CD4-positive, alpha-beta T cell treated with Interleukin-12 subunit alpha and Interleukin-12 subunit beta, for 1 hour (primary cell): ENCODE measurements at regions not wholly inside any gene's neighbourhood (a gene's known extent, or its start where the extent isn't known, plus 50 kb on each side); places are given as distances from the start of the nearest gene placed in this dataset.

Source experiments
- DNase-seq: peaks from one replicate; pipeline ENCODE4 v3.0.0-alpha.2; 2020

- DNase-seq: no peak
These were observed 1274.1 kb upstream of the NCAM2 start for GRCh38 chr21:19724081-19724480.

GRCh38 chr21:19731251-19731650 is 1267.0 kb upstream of the NCAM2 start:
- DNase-seq: no peak

GRCh38 chr21:19759836-19760235 is 1238.4 kb upstream of the NCAM2 start:
- no peak for DNase-seq

- DNase-seq: no peak
These were observed 1230.7 kb upstream of the NCAM2 start for GRCh38 chr21:19767546-19767945.

- DNase-seq: no peak
These were observed 1226.3 kb upstream of the NCAM2 start for GRCh38 chr21:19771881-19772280.

- no peak for DNase-seq
These were observed 1222.1 kb upstream of the NCAM2 start for GRCh38 chr21:19776076-19776475.

- no peak for DNase-seq
These were observed 1216.1 kb upstream of the NCAM2 start for GRCh38 chr21:19781881-19782652.

GRCh38 chr21:19785941-19786340 is 1212.3 kb upstream of the NCAM2 start:
- no peak for DNase-seq

GRCh38 chr21:19792004-19792403 is 1206.2 kb upstream of the NCAM2 start:
- DNase-seq: no peak

GRCh38 chr21:19807201-19807600 is 1191.0 kb upstream of the NCAM2 start:
- DNase-seq: no peak

- no peak for DNase-seq
These were observed 1187.4 kb upstream of the NCAM2 start for GRCh38 chr21:19810779-19811178.

GRCh38 chr21:19830446-19830845 is 1167.8 kb upstream of the NCAM2 start:
- no peak for DNase-seq

- no peak for DNase-seq
These were observed 1165.7 kb upstream of the NCAM2 start for GRCh38 chr21:19832551-19832950.

GRCh38 chr21:19833082-19833481 is 1165.1 kb upstream of the NCAM2 start:
- no peak for DNase-seq

- no peak for DNase-seq
These were observed 1155.6 kb upstream of the NCAM2 start for GRCh38 chr21:19842601-19843000.

GRCh38 chr21:19844334-19844733 is 1153.9 kb upstream of the NCAM2 start:
- no peak for DNase-seq

GRCh38 chr21:19850157-19850556 is 1148.1 kb upstream of the NCAM2 start:
- no peak for DNase-seq

GRCh38 chr21:19853061-19853460 is 1145.1 kb upstream of the NCAM2 start:
- no peak for DNase-seq

GRCh38 chr21:19853709-19854575 is 1144.3 kb upstream of the NCAM2 start:
- DNase-seq: no peak

GRCh38 chr21:19855522-19855921 is 1142.7 kb upstream of the NCAM2 start:
- DNase-seq: no peak

- DNase-seq: no peak
These were observed 1133.7 kb upstream of the NCAM2 start for GRCh38 chr21:19864476-19864875.

GRCh38 chr21:19870682-19871081 is 1127.5 kb upstream of the NCAM2 start:
- DNase-seq: no peak

- DNase-seq: no peak
These were observed 1123.7 kb upstream of the NCAM2 start for GRCh38 chr21:19874521-19874920.

- DNase-seq: no peak
These were observed 1120.1 kb upstream of the NCAM2 start for GRCh38 chr21:19878133-19878532.
